ENCODE measurements at regions not wholly inside any gene's neighbourhood (a gene's known extent, or its start where the extent isn't known, plus 50 kb on each side); places are given as distances from the start of the nearest gene placed in this dataset.

- DNase-seq (ENCODE audit: low spot score), result no peak
- in situ Hi-C loops (cut with MboI; ENCODE audit: low sequenced_read_pairs, unreplicated experiment), result no loop called here
- no peak for TF ChIP-seq CTCF (IDR thresholded peaks at IDR 0.05; ENCODE audit: borderline replicate concordance, control extremely low read depth, extremely low read depth, insufficient read depth, missing control alignments)
Observed at GRCh38 chr4:24103434-24104157, 213.7 kb upstream of the PPARGC1A start.

- in situ Hi-C loops (cut with MboI; ENCODE audit: low sequenced_read_pairs, unreplicated experiment), result no loop called here
- TF ChIP-seq CTCF (IDR thresholded peaks at IDR 0.05; ENCODE audit: borderline replicate concordance, control extremely low read depth, extremely low read depth, insufficient read depth, missing control alignments), result no peak
Observed at GRCh38 chr4:24102621-24103020, 212.8 kb upstream of the PPARGC1A start.

GRCh38 chr4:24096603-24097002, 206.8 kb upstream of the PPARGC1A start:
- in situ Hi-C loops (cut with MboI; ENCODE audit: low sequenced_read_pairs, unreplicated experiment), result no loop called here
- TF ChIP-seq CTCF (IDR thresholded peaks at IDR 0.05; ENCODE audit: borderline replicate concordance, control extremely low read depth, extremely low read depth, insufficient read depth, missing control alignments), result no peak
- no peak for DNase-seq (ENCODE audit: low spot score)

More at GRCh38 chr4:24102621-24103020, 212.8 kb upstream of the PPARGC1A start:
- no peak for DNase-seq (ENCODE audit: low spot score)

- no peak for TF ChIP-seq CTCF (IDR thresholded peaks at IDR 0.05; ENCODE audit: borderline replicate concordance, control extremely low read depth, extremely low read depth, insufficient read depth, missing control alignments)
- DNase-seq (ENCODE audit: low spot score), result no peak
Observed at GRCh38 chr4:24094726-24095125, 204.9 kb upstream of the PPARGC1A start.

GRCh38 chr4:24093446-24093845, 203.6 kb upstream of the PPARGC1A start:
- no peak for TF ChIP-seq CTCF (IDR thresholded peaks at IDR 0.05; ENCODE audit: borderline replicate concordance, control extremely low read depth, extremely low read depth, insufficient read depth, missing control alignments)
- DNase-seq (ENCODE audit: low spot score), result no peak
- in situ Hi-C loops (cut with MboI; ENCODE audit: low sequenced_read_pairs, unreplicated experiment), result no loop called here

More at GRCh38 chr4:24094726-24095125, 204.9 kb upstream of the PPARGC1A start:
- in situ Hi-C loops (cut with MboI; ENCODE audit: low sequenced_read_pairs, unreplicated experiment), result no loop called here

- in situ Hi-C loops (cut with MboI; ENCODE audit: low sequenced_read_pairs, unreplicated experiment), result no loop called here
- no peak for TF ChIP-seq CTCF (IDR thresholded peaks at IDR 0.05; ENCODE audit: borderline replicate concordance, control extremely low read depth, extremely low read depth, insufficient read depth, missing control alignments)
- DNase-seq (ENCODE audit: low spot score), result no peak
Observed at GRCh38 chr4:24091639-24092233, 201.9 kb upstream of the PPARGC1A start.
